Endodermal cell (in vitro differentiated cells): ENCODE measurements at regions not wholly inside any gene's neighbourhood (a gene's known extent, or its start where the extent isn't known, plus 50 kb on each side); places are given as distances from the start of the nearest gene placed in this dataset.
"Not testable (repeated sequence)": the region's sequence is repeated elsewhere in the genome, so short reads cannot be mapped to it uniquely, and the experiment has no call there.

Experiments used
- DNase-seq: peaks from one replicate; pipeline ENCODE4 v3.0.0-alpha.2; 2017
- H3K27ac ChIP-seq: 2 replicates; pipeline ENCODE4 v1.5.1; 2013; ENCODE audit warnings: mild to moderate bottlenecking, low read depth, low read length, moderate library complexity
- H3K27me3 ChIP-seq: 2 replicates; pipeline ENCODE4 v1.6.1; 2013; ENCODE audit warnings: mild to moderate bottlenecking, low read length, moderate library complexity; ENCODE audit not compliant: insufficient read depth, control insufficient read depth, poor library complexity, severe bottlenecking
- H3K36me3 ChIP-seq: 2 replicates; pipeline ENCODE4 v1.7.0; 2013; ENCODE audit warnings: mild to moderate bottlenecking, low read length, moderate library complexity; ENCODE audit not compliant: control insufficient read depth, insufficient read depth
- H3K4me1 ChIP-seq: one replicate; pipeline ENCODE4 v1.7.0; 2013; ENCODE audit warnings: low read length; ENCODE audit not compliant: control insufficient read depth, insufficient read depth
- H3K4me3 ChIP-seq: 2 replicates; pipeline ENCODE4 v1.5.1; 2013; ENCODE audit warnings: mild to moderate bottlenecking, low read length, moderate library complexity
- H3K9ac ChIP-seq: 2 replicates; pipeline ENCODE4 v1.6.1; 2013; ENCODE audit warnings: mild to moderate bottlenecking, low read length, moderate library complexity; ENCODE audit not compliant: poor library complexity, severe bottlenecking; ENCODE audit errors: extremely low read depth
- H3K9me3 ChIP-seq: 2 replicates; pipeline ENCODE4 v1.6.1; 2013; ENCODE audit warnings: mild to moderate bottlenecking, low read length, moderate library complexity; ENCODE audit not compliant: control insufficient read depth
- H3K27ac Mint-ChIP-seq: 2 replicates; pipeline ENCODE4 v1.8.0; 2020; ENCODE audit warnings: mixed read lengths
- H3K27me3 Mint-ChIP-seq: 2 replicates; pipeline ENCODE4 v1.8.0; 2021; ENCODE audit warnings: mild to moderate bottlenecking, mixed read lengths; ENCODE audit not compliant: insufficient read depth
- H3K36me3 Mint-ChIP-seq: 2 replicates; pipeline ENCODE4 v1.8.0; 2020; ENCODE audit warnings: low read depth, mixed read lengths
- H3K4me1 Mint-ChIP-seq: 2 replicates; pipeline ENCODE4 v1.8.0; 2020; ENCODE audit warnings: mixed read lengths
- H3K4me3 Mint-ChIP-seq: 2 replicates; pipeline ENCODE4 v1.8.0; 2020; ENCODE audit warnings: mild to moderate bottlenecking, moderate library complexity, mixed read lengths
- H3K9me3 Mint-ChIP-seq: 2 replicates; pipeline ENCODE4 v1.8.0; 2020; ENCODE audit warnings: mild to moderate bottlenecking, mixed read lengths
- CTCF ChIP-seq: fragments of 200-600 bp; sonication (generic); conservative IDR thresholded peaks from 2 replicates; pipeline ENCODE4 v1.5.0; 2021; ENCODE audit warnings: antibody characterized with exemption, mild to moderate bottlenecking
- WGBS, 2 experiments: methylation state at CpG; one replicate each; pipeline versions ENCODE4 v1.1.5 to v1.1.7; 2013; ENCODE audit warnings: missing lambda C conversion rate in 2 of 2, mixed read lengths in 1 of 2; ENCODE audit not compliant: insufficient coverage in 1 of 2, insufficient read length in 1 of 2; 5-methylcytosine and 5-hydroxymethylcytosine counted together

- 80 to 89% methylated on average over 1 to 2 of the region's 2 CpGs for WGBS, 2 experiments
- no peak for TF ChIP-seq CTCF
- H3K9me3 ChIP-seq = peaks cover 21% of the 10 kb centered on the region
- peak overlapping the region; percentile 31 for H3K4me3 ChIP-seq
- H3K27me3 ChIP-seq = no peaks in the 10 kb centered on the region
- peaks cover 43% of the 10 kb centered on the region for H3K36me3 ChIP-seq
- no peak overlapping the region for H3K27ac ChIP-seq
- H3K9ac ChIP-seq = no peak overlapping the region
- Mint-ChIP-seq H3K9me3 (peaks cover 25% of the 10 kb centered on the region), H3K36me3 (peaks cover 52% of the 10 kb centered on the region), H3K4me1 (peaks cover 20% of the 10 kb centered on the region), H3K4me3 (no peak overlapping the region), H3K27me3 (no peaks in the 10 kb centered on the region), H3K27ac (no peak overlapping the region)
- DNase-seq = no peak
- peaks cover 4% of the 10 kb centered on the region for H3K4me1 ChIP-seq
Observed at GRCh38 chr6:144467921-144468320, 182.8 kb downstream of the UTRN start.

- no peak for DNase-seq
- 89 to 97% methylated on average over 7 of the region's 7 CpGs for WGBS, 2 experiments
- Histone ChIP-seq H3K4me1 (peaks cover 4% of the 10 kb centered on the region), H3K27ac (no peak overlapping the region), H3K27me3 (no peaks in the 10 kb centered on the region), H3K36me3 (peaks cover 41% of the 10 kb centered on the region), H3K9ac (no peak overlapping the region), H3K4me3 (peak overlapping the region; percentile 56), H3K9me3 (peaks cover 21% of the 10 kb centered on the region)
- no peak overlapping the region for H3K27ac Mint-ChIP-seq
- peaks cover 25% of the 10 kb centered on the region for H3K9me3 Mint-ChIP-seq
- no peak for TF ChIP-seq CTCF
- H3K27me3 Mint-ChIP-seq = no peaks in the 10 kb centered on the region
- no peak overlapping the region for H3K4me3 Mint-ChIP-seq
- peaks cover 49% of the 10 kb centered on the region for H3K36me3 Mint-ChIP-seq
- H3K4me1 Mint-ChIP-seq = peaks cover 20% of the 10 kb centered on the region
Observed at GRCh38 chr6:144468709-144469108, 183.6 kb downstream of the UTRN start.

- 86 to 100% methylated on average over 1 of the region's 1 CpG for WGBS, 2 experiments
- Mint-ChIP-seq H3K27ac (no peak overlapping the region), H3K4me3 (no peak overlapping the region), H3K36me3 (peaks cover 48% of the 10 kb centered on the region), H3K27me3 (no peaks in the 10 kb centered on the region), H3K4me1 (peaks cover 20% of the 10 kb centered on the region), H3K9me3 (peaks cover 25% of the 10 kb centered on the region)
- TF ChIP-seq CTCF = no peak
- Histone ChIP-seq H3K36me3 (peaks cover 41% of the 10 kb centered on the region), H3K4me3 (peak overlapping the region; percentile 56), H3K27me3 (no peaks in the 10 kb centered on the region), H3K9ac (no peak overlapping the region), H3K27ac (no peak overlapping the region), H3K9me3 (peaks cover 21% of the 10 kb centered on the region), H3K4me1 (peaks cover 4% of the 10 kb centered on the region)
- no peak for DNase-seq
Observed at GRCh38 chr6:144469144-144469575, 184.0 kb downstream of the UTRN start.

- Mint-ChIP-seq H3K9me3 (peaks cover 25% of the 10 kb centered on the region), H3K36me3 (peaks cover 48% of the 10 kb centered on the region), H3K4me1 (peaks cover 20% of the 10 kb centered on the region)
- not testable (repeated sequence) for H3K4me3 Mint-ChIP-seq, H3K27me3 Mint-ChIP-seq, H3K27ac Mint-ChIP-seq, H3K4me3 ChIP-seq, H3K4me1 ChIP-seq, H3K27ac ChIP-seq, DNase-seq, H3K9ac ChIP-seq, H3K27me3 ChIP-seq
- Histone ChIP-seq H3K9me3 (peaks cover 21% of the 10 kb centered on the region), H3K36me3 (peaks cover 51% of the 10 kb centered on the region)
- 96 to 100% methylated on average over 6 to 27 of the region's 27 CpGs for WGBS, 2 experiments
Observed at GRCh38 chr6:144470201-144470600, 185.1 kb downstream of the UTRN start.
